ENCODE measurements at regions not wholly inside any gene's neighbourhood (a gene's known extent, or its start where the extent isn't known, plus 50 kb on each side); places are given as distances from the start of the nearest gene placed in this dataset.

DNA sequence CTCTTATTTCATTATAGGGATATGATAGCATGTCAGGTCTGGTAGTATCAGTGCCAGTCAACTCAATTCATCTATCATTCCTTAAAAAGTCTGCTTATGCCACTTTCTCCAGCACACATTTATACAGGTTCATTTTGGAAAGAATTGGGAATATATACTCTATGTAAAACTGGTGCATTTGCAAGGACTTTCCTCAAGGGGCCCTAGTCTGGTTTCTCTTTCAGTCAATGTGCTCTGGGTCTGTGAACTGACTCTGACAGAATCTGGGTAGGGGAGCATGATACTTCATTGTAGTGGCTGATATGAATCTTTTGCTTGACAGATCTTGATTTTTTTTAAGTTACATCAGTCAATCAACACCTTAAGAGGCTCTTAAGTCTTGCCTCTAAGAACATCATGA, 313.9 kb downstream of the HTR1A start:
- TF ChIP-seq, protein P1, sequence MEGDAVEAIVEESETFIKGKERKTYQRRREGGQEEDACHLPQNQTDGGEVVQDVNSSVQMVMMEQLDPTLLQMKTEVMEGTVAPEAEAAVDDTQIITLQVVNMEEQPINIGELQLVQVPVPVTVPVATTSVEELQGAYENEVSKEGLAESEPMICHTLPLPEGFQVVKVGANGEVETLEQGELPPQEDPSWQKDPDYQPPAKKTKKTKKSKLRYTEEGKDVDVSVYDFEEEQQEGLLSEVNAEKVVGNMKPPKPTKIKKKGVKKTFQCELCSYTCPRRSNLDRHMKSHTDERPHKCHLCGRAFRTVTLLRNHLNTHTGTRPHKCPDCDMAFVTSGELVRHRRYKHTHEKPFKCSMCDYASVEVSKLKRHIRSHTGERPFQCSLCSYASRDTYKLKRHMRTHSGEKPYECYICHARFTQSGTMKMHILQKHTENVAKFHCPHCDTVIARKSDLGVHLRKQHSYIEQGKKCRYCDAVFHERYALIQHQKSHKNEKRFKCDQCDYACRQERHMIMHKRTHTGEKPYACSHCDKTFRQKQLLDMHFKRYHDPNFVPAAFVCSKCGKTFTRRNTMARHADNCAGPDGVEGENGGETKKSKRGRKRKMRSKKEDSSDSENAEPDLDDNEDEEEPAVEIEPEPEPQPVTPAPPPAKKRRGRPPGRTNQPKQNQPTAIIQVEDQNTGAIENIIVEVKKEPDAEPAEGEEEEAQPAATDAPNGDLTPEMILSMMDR (IDR thresholded peaks at IDR 0.05 in 4 of 5, conservative IDR thresholded peaks at IDR 0.05 in 1 of 5) = no peak
- no peak for TF ChIP-seq POLR2A (IDR thresholded peaks at IDR 0.05)
